ENCODE measurements at regions not wholly inside any gene's neighbourhood (a gene's known extent, or its start where the extent isn't known, plus 50 kb on each side); places are given as distances from the start of the nearest gene placed in this dataset.
"Not testable (repeated sequence)": the region's sequence is repeated elsewhere in the genome, so short reads cannot be mapped to it uniquely, and the experiment has no call there.

DNA sequence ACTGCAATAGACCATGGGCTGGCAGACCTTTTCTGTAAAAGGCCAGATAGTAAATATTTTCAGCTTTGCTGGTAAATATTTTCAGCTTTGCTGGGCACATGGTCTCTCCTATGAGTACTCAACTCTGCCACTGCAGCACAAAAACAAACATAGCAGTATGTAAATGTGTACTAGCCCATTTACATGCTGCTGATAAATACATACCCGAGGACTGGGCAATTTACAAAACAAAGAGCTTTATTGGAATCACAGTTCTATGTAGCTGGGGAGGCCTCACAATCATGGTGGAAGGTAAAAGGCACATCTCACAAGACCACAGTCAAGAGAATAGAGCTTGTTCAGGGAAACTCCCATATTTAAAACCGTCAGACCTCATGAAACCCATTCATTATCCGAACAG is 793.0 kb downstream of the EDEM1 start:
- no peak for DNase-seq (ENCODE audit: low read depth)

DNA sequence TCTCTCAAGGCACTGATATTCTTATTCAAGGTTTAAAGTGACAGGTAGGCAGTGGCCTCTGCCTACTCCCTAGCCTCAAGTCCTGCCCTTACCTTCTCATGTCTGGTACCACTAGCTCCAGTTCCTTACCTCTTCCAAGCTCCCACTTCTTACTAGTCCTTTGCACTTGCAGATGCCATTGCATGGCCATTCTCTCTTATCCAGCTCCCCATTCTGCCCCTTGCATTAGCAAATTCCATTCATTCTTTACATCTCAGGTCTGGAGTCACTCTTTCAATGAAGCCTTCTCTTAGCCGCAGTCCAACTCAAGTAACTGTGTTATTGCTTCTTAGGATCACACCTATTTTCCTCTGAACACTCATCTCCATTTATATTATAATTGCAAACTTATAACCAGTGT is 807.1 kb downstream of the EDEM1 start:
- no peak for DNase-seq (ENCODE audit: low read depth)

DNA sequence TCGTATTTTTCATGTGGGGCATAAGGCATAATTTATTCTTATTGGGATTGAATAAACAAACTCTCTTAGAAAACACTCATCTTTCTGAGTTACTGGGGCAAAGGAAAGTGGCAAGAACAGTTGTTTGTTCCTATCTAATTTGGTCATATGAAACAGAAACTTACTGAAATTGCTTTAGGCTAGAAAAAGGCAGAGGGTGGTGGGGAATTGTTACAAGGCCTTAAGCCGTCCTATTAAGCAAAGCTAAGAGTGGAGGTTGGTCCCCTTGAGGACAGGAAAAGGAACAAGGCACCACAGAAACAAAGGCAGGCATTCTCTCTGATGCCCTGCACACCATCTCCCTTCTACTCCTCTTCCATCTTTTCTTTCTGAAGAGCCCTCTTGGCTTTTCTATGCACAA is 830.9 kb downstream of the EDEM1 start:
- no peak for DNase-seq (ENCODE audit: low read depth)

DNA sequence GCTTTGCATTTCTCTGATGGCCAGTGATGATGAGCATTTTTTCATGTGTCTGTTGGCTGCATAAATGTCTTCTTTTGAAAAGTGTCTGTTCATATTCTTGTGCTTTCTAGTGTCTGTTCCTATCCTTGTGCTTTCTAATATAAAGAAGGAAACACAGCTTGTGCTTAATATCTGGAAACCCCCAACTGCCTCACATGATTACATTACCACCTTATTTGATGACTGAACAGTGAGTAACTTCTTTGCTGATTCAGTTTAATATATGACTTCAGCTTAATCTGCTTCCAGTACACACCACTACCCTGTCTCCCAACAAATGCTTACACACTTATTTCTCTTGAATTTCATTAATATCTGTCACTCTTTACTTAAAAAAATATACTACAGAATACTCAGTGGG is 835.1 kb downstream of the EDEM1 start:
- no peak for DNase-seq (ENCODE audit: low read depth)

DNA sequence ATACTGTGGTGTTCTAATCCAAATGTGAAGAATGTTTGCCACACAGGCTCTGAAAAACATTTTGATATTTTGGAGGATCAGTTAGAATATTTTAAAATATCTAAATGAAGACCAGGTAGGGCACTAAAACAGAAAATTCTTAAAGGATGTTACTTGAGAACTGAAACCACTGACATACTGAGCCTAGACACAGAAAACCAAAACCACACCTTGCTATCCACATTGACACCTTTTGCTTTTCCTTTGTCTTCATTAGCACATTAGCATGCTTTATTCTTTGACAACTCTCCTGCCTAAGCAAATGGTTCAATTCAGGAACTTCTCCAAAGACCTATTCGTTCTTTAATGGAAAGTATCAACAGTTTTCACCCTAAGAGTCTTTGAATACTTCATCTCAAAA is 835.9 kb upstream of the GRM7 start:
- no peak for DNase-seq (ENCODE audit: low read depth)

DNA sequence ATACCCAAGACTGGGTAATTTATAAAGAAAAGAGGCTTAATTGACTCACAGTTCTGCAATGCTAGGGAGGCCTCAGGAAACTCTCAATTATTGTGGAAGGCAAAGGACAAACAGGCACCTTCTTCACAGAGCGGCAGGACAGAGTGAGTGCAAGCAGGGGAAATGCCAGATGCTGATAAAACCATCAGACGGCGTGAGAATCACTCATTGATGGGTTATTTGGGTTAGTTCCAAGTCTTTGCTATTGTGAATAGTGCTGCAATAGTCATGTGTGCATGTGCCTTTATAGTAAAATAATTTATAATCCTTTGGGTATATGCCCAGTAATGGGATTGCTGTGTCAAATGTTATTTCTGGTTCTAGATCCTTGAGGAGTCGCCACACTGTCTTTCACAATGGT is 830.3 kb upstream of the GRM7 start:
- DNase-seq (ENCODE audit: low read depth): not testable (repeated sequence)

DNA sequence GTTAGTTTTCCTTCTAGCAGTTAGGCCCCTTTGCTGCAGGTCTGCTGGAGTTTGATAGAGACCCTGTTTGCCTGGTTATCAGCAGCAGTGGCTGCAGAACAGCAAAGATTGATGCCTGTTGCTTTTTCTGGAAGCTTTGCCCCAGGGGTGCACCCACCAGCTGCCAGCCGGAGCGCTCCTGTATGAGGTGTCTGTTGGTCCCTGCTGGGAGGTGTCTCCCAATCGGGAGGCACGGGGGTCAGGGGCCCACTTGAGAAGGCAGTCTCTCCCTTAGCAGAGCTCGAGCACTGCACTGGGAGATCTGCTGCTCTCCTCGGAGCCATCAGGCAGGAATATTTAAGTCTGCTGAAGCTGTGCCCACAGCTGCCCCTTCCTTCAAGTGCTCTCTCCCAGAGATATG is 825.3 kb upstream of the GRM7 start:
- DNase-seq (ENCODE audit: low read depth): no peak

DNA sequence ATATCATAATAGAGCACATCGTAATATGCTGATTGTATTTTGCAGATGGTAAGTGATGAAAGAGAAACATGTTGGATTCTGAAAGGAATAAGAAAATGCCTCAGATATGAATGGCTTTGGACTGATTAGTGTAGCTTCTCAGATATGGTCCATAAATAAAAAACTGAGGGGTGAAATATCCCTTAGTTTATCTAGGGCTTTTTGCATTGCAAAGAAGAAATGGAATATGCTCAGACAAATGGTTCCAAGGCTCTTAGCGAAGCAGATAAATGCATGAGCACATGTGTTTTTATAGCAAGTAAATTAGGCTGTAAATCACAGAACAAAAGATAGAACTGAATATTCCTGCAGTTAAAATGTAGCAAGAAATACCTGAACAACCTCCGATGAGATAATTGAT is 820.9 kb upstream of the GRM7 start:
- no peak for DNase-seq (ENCODE audit: low read depth)

DNA sequence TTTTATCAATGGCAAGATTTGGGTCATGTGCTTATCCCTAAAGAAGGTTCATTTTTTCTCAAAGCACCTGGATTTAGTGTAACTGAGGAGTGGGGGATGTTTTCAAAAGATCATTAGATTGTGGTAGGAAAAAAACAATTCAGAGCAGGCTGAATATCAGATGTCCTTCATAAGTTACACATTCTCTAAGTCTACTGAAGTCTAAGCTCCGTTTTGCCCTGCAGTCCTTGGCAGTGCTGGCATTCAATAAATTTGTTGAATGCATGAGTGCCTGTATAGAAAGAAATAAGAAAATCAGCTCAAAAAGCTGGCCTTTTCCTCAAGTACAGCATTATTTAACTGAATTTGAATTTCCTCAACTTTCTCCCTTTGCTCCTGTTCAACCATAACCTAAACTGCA is 819.0 kb upstream of the GRM7 start:
- DNase-seq (ENCODE audit: low read depth): no peak

DNA sequence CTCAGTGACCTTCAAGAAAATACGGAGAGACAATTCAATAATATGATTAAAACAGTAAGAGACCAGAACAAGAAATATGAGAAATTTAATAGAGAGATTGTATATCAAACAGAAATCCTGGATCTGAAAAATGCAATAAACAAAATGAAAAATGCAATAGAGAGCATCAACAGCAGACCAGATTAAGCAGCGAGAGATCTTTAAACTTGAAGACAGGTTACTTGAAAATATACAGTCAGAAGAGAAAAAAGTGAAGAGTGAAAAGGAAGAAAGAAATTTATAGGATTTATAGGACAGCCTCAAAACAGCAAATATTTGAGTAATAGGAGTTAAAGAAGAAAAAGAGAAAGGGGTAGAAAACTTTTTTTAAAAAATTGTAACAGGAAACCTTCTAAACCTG is 813.9 kb upstream of the GRM7 start:
- DNase-seq (ENCODE audit: low read depth): no peak

DNA sequence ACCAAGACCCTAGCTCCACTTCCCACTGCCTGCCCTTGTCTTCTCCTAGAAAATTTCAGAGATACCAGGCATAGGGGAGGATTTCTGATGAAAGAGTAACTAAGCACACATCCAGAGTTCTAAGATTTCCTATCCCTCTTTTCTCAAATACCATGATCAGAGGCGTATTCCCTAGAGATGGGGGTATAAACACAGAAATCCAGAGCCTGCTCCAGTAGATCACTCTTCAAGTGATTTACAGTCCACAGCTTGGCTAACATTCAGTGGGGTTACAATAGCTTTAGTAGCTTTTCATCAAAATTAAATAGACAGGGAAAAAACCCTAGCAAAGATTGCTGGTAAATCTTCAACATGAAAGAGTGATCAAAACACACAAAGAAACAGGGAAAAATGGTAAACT is 800.7 kb upstream of the GRM7 start:
- DNase-seq (ENCODE audit: low read depth): no peak

DNA sequence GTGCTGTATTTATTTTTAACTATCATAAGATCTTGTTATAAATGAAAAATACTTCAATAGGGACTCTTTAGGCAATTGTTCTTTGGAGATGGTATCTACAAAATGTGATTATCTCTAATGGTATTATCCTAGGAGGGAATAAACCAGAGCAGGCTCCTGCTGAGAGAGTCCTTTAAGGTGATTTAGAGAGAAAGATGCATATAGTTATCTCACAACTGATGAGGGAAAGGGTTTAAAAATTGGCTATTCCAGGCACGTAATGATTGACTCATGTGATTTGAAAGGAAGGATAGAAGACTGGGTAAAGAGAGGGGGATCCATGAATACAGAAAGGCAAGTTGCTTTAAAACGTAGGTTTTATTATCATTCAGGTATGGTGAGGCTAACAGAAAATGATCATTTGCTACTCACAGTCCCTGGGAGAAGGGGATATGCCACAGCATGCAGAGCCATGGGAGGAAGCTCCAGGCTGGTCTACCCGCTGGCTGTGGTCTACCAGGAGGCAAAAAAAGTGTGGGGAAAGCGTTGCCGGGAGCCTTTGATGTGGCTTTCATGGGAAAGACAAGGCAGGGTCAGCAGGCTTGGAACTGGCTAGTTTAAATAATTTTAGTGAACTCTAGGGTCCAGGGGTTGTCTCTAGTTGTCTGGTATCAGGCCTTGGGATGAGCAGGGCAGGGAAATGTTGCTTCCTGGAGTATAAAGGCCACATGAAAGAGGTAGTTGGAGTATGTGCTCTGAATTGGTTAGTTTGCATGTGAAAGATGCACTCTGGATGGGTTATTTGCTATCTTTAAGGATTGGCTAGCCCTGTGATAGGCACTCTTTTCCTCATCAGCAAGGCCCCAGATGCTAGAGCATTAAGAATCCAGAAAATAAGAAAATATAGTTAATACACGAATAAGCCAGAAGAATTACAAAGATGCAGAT is 798.4 kb upstream of the GRM7 start:
- no peak for DNase-seq (ENCODE audit: low read depth)

DNA sequence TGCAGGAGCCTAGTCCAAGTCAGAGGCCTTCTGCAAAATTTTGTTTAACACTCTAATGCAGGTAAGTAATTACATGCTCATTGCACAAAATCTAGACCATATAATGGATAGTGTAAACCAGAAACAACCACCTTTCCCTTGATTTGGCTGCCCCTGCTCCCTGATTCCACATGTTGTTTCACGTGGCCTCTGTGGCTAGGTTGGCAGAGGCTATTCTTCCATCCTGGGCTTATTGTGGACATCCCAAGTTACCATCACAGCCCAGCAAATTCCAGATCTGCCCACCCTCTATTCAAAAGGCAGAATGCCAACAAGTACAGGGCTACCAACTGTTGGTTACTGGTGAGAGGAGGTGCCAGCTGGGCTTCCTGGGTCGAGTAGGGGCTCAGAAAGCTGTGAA is 794.5 kb upstream of the GRM7 start:
- DNase-seq (ENCODE audit: low read depth): no peak

DNA sequence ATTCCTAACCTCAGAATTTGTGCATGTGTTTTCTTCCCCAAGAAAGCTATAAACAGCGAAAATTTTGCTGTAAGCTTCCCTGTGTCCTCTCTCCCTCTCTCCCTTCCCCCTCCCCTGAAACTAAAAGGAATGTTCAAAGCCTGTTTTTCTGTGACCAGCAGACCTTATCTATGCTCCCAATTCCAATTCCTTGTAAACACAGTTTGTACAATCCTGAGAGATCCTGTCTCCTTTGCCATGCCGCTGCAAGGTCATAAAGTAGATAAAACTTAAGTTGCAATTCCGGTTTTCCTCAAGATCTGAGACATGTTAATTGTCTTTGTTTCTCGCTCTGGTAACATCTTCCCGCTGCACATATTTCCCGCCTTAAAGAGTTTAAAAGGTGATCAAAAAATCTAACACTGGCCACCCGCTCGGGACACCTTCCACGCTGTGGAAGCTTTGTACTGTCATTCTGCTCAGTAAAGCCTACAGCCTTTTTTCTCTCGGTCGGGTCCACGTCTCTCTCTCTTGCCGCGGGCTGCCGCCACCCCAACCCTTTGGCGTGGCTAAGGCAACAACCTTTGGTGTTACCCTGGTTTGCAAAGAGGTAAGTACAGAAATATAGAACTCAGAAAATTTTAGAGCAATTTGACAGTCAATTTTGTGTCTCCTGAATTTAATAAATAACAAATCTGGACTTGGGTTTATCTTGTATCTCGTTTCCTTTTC is 793.9 kb upstream of the GRM7 start:
- not testable (repeated sequence) for DNase-seq (ENCODE audit: low read depth)

DNA sequence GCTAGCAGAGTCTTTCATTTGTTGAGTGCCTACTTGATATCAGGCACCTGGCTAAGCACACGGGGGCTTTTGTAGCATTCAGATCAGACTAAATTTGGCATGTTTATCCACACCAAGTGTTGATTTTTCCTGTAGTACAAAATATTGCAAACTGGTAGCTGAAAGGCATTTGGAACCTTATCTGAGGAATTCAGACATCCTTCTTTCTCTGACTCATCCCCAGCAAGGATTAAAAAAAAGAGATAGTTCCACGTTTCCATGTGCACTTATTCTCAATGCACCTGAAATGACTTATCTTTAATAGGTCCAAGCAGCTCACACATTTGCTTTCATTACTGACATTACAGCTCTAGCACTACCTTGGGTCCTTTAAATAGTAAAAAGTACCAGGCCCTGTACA is 786.0 kb upstream of the GRM7 start:
- DNase-seq (ENCODE audit: low read depth): no peak

DNA sequence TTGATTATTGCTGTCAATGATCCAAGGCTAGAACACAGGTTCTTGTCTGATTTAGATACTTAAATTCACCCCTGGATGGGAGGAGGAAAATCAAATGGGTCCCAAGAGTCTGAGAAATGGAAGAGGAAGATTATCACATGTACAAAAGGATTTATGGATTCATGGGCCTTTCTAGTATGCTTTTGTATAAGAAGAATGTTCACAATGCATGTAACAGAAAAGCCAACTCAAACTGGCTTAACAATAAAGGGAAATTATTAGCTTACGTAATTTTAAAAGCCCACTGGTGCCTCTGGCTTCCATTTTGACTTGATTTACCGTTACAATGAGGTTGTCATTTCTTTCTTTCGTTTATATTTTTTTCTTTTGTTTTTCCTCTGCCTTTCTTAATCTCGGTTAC is 782.5 kb upstream of the GRM7 start:
- DNase-seq (ENCODE audit: low read depth): no peak

DNA sequence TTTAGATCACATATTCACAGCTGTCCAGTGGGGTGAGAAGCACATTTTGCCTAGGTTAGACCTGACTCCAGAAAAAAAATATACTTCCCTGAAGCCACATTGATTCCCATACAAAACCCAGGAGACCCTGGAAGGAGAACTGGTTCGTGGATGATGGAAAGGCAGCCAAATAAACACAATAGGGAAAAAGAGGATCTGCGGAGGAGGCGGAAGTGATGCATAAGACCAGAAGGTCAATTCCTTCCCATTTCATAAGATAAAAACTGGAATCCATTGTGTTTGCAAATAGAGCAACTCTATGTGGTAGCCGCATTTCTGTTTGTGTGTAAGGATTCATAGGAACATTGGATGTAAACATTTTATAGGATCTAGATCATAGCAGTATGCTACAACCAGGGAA is 781.9 kb upstream of the GRM7 start:
- DNase-seq (ENCODE audit: low read depth): no peak

DNA sequence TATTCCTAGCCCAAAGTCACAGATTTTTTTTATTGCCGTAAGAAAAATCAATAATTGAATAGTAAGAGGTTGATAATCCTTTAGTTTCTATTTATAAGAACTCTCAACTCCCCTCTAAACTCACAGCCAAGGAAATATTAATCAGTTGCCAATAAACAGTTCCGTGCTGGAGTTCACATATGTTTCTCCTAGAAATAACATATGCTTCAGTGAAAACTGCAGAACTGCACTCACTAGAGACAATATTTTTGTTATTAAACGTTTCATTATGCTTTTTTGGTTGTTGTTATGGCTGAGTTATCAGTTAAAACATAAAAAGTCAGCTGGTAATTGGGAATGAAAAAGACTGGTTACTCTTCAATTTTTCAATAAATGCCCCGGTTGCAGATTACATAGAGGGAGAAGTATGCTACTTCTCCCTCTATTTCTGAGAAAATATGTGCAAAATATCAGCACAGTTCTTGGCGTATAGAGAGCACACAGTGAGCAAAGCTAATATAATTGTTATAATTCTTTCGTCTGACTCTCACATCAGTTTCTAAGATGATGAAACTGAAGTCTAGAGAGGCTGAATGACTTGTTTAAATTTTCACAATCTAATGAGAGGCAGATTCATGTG is 781.2 kb upstream of the GRM7 start:
- no peak for DNase-seq (ENCODE audit: low read depth)

DNA sequence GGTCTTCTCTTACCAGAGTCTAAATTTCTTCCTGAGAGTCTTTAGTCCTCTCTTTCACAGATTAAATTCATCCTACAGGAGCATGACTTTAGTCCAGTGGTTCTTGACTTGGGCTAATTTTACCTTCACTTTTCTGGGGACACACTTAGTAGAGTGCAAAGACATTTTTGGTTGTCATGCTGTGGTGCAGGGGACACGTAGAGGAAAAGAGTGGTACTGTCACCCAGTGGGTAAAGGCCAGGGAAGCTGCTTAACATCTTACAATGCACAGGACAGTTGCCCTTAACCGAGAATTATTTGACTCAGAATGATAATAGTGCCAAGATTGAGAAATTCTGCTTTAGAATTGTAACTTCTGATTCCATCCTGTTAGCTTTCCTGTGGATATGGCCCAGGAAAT is 772.5 kb upstream of the GRM7 start:
- no peak for DNase-seq (ENCODE audit: low read depth)

DNA sequence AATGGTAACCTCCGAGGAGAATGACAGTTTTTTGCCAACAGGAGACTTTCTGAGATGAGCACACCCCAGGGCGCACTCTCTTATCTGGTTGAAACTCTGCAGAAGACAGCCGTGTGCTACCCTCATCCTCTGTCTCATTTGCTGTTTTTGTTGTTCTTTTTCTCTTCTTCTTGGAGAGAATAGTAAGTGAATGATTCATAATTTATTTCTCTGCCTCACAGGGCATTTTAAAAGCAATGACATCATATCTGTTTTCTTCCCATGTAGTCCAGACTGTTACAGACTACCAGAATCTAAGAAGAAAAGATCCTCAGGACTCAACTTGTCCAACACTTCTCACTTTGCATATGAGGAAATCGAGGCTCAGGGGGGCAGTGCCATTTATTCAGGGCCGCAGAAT is 771.1 kb upstream of the GRM7 start:
- no peak for DNase-seq (ENCODE audit: low read depth)

DNA sequence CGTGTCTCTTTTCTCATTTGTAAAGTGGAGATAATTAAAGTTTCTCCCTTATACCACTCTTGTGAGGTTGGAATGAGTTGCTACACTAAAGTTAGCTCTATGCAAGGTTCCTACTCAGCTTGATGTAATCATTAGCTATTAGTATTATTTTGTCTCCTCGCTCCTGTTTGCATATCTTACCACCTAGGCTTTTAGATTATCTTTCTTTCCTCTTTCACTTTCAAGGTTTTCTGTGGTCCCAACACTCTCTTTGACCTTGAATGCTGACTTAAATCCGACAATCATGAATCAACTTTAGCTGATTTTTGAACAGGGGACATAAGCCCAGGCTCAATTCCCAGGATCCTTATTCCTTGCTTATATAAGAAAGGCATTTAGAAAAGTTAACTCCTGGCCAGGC is 769.7 kb upstream of the GRM7 start:
- DNase-seq (ENCODE audit: low read depth): no peak

DNA sequence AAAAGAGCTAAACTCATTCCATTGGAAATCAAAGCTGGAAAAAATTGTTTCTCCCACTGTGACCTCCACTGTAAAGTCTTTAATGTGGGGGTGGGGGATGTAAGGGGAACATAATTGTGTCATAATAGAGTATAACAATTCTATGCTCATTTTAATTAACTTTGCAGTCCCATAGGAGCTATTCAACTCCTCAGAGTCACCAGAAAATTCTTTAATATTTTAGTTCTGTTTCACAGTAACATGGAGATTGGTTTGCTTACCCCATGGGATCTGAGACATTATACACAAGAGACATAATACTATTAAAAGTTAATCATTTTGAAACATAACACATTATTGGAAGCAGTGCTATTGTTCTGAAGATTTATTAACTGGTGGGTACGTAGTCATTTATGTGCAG is 765.9 kb upstream of the GRM7 start:
- no peak for DNase-seq (ENCODE audit: low read depth)

DNA sequence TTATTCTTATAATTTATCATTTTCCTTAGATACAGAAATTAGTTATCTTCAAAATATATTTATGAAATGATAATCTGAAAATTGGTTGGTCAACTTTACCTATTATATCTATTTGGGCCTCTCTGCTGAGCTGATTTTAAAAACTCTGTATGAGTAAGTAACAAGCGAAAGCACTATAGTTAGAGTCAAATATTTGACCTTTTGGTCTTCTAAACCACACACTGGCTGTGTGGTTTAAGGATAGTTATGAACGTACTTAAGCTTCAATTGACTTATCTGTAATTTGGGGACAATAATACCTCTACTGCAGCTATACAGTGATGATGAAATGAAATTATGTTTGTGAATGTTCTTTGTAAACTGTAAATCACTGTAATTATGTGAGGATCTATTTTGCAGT is 763.9 kb upstream of the GRM7 start:
- no peak for DNase-seq (ENCODE audit: low read depth)

All from CMK (cell line).